SK-N-SH (cell line): ENCODE measurements at regions not wholly inside any gene's neighbourhood (a gene's known extent, or its start where the extent isn't known, plus 50 kb on each side); places are given as distances from the start of the nearest gene placed in this dataset.

Experiments used
- CTCF ChIA-PET: fragments of 300-600, 350-600 bp; formaldehyde crosslinking; extraction: SDS; loops from one replicate; lab custom pipeline; 2021; lab: Yijun Ruan, JAX
- POLR2A ChIA-PET: fragments of 350-600 bp; sonication (Branson Sonifier 250); formaldehyde crosslinking; extraction: SDS; loops from one replicate; lab custom pipeline; 2020; ENCODE audit warnings: antibody characterized with exemption, inconsistent platforms; lab: Yijun Ruan, JAX
- DNase-seq: peaks from one replicate; pipeline ENCODE4 v3.0.0; 2012
- H2AFZ ChIP-seq: fragments of 200-600 bp; sonication (generic); 2 replicates; pipeline ENCODE4 v1.8.1; 2016; ENCODE audit warnings: antibody characterized with exemption, mild to moderate bottlenecking, low read depth
- H3F3A ChIP-seq: fragments of 200-600 bp; sonication (generic); replicated peaks from 2 replicates; pipeline ENCODE3; 2016; ENCODE audit warnings: antibody characterized with exemption, mild to moderate bottlenecking; ENCODE audit not compliant: insufficient read depth
- H3K27ac ChIP-seq, 2 experiments: fragments of 200-500 bp in 1 of 2; fragments of 200-600 bp in 1 of 2; sonication (Bioruptor generic) in 1 of 2; sonication (generic), shearing (Covaris generic) in 1 of 2; 2 replicates each; pipeline versions ENCODE4 v1.5.1 to v1.6.1; 2014 to 2016; ENCODE audit warnings: low read depth in 2 of 2, inconsistent platforms in 1 of 2, low read length in 1 of 2, mild to moderate bottlenecking in 1 of 2, mixed read lengths in 1 of 2
- H3K27me3 ChIP-seq: fragments of 200-600 bp; sonication (generic), shearing (Covaris generic); 2 replicates; pipeline ENCODE4 v1.6.1; 2016; ENCODE audit warnings: mixed run types; ENCODE audit not compliant: insufficient read depth
- H3K36me3 ChIP-seq, 2 experiments: fragments of 200-500 bp in 1 of 2; fragments of 200-600 bp in 1 of 2; sonication (Bioruptor generic) in 1 of 2; sonication (generic) in 1 of 2; replicated peaks in 1 of 2; 2 replicates each; pipeline versions ENCODE3 to v1.5.1; 2014 to 2016; ENCODE audit warnings: low read length in 1 of 2, mild to moderate bottlenecking in 1 of 2; ENCODE audit not compliant: insufficient read depth in 2 of 2, control insufficient read depth in 1 of 2
- H3K4me1 ChIP-seq, 2 experiments: fragments of 200-500 bp in 1 of 2; fragments of 200-600 bp in 1 of 2; sonication (Bioruptor generic) in 1 of 2; sonication (generic), shearing (Covaris generic) in 1 of 2; 2 replicates each; pipeline versions ENCODE4 v1.5.1 to v1.6.1; 2014 to 2016; ENCODE audit warnings: low read depth in 1 of 2, low read length in 1 of 2, mixed run types in 1 of 2; ENCODE audit not compliant: insufficient read depth in 2 of 2, control insufficient read depth in 1 of 2
- H3K4me2 ChIP-seq: fragments of 200-600 bp; sonication (generic), shearing (Covaris generic); 2 replicates; pipeline ENCODE4 v1.6.1; 2017; ENCODE audit warnings: mixed run types
- H3K4me3 ChIP-seq, 2 experiments: fragments of 200-500 bp in 1 of 2; fragments of 200-600 bp in 1 of 2; sonication (Bioruptor generic) in 1 of 2; sonication (generic), shearing (Covaris generic) in 1 of 2; 2 replicates each; pipeline versions ENCODE4 v1.5.1 to v1.8.1; 2014 to 2016; ENCODE audit warnings: low read depth in 2 of 2, inconsistent platforms in 1 of 2, low read length in 1 of 2, mild to moderate bottlenecking in 1 of 2, mixed read lengths in 1 of 2, moderate library complexity in 1 of 2
- H3K79me2 ChIP-seq: fragments of 200-600 bp; sonication (generic); 2 replicates; pipeline ENCODE4 v1.8.1; 2017; ENCODE audit warnings: mild to moderate bottlenecking; ENCODE audit not compliant: insufficient read depth
- H3K9ac ChIP-seq: fragments of 200-600 bp; sonication (generic); 2 replicates; pipeline ENCODE4 v1.6.1; 2017; ENCODE audit warnings: mixed run types
- H3K9me2 ChIP-seq: fragments of 200-600 bp; sonication (generic); 2 replicates; pipeline ENCODE4 v1.6.1; 2017; ENCODE audit warnings: mixed run types
- H3K9me3 ChIP-seq: fragments of 200-600 bp; sonication (generic); 2 replicates; pipeline ENCODE4 v1.6.1; 2017; ENCODE audit warnings: mixed run types, mild to moderate bottlenecking, moderate library complexity
- H4K20me1 ChIP-seq: fragments of 200-600 bp; sonication (generic); 2 replicates; pipeline ENCODE4 v1.6.1; 2017; ENCODE audit warnings: mild to moderate bottlenecking, mixed run types; ENCODE audit not compliant: insufficient read depth
- CHD2 ChIP-seq: fragments of 150-350 bp; IDR thresholded peaks from 2 replicates; pipeline ENCODE4 v1.6.1; 2018; ENCODE audit warnings: low read length; ENCODE audit not compliant: partially characterized antibody
- CTCF ChIP-seq: fragments of 200-600 bp; sonication (generic); IDR thresholded peaks from 2 replicates; pipeline ENCODE4 v1.6.1; 2017; ENCODE audit warnings: antibody characterized with exemption, mild to moderate bottlenecking, moderate library complexity
- EP300 ChIP-seq, 2 experiments: IDR thresholded peaks; 2 replicates each; pipeline versions ENCODE4 v1.4.0 to v1.6.1; 2012; ENCODE audit warnings: borderline replicate concordance in 1 of 2, low read depth in 1 of 2, low read length in 1 of 2
- FOSL2 ChIP-seq: IDR thresholded peaks from 2 replicates; pipeline ENCODE4 v1.4.0; 2012; ENCODE audit warnings: low read depth, mild to moderate bottlenecking, moderate library complexity, borderline replicate concordance
- MEF2A ChIP-seq: IDR thresholded peaks from 2 replicates; pipeline ENCODE4 v1.4.0; 2012; ENCODE audit warnings: low read depth, borderline replicate concordance
- POLR2AphosphoS5 ChIP-seq: IDR thresholded peaks from 2 replicates; pipeline ENCODE4 v1.6.1; 2012; ENCODE audit warnings: low read depth, low read length
- RCOR1 ChIP-seq: fragments of 150-350 bp; IDR thresholded peaks from 2 replicates; pipeline ENCODE4 v1.6.1; 2017; ENCODE audit warnings: antibody characterized with exemption, low read length
- RXRA ChIP-seq: IDR thresholded peaks from 2 replicates; pipeline ENCODE4 v1.4.0; 2012; ENCODE audit warnings: low read depth, mild to moderate bottlenecking, borderline replicate concordance
- SIN3A ChIP-seq: IDR thresholded peaks from 2 replicates; pipeline ENCODE4 v1.6.1; 2012; ENCODE audit warnings: low read depth, mild to moderate bottlenecking, low read length, moderate library complexity, borderline replicate concordance
- TAF1 ChIP-seq: IDR thresholded peaks from 2 replicates; pipeline ENCODE4 v1.6.1; 2012; ENCODE audit warnings: low read depth, mild to moderate bottlenecking, low read length, moderate library complexity, borderline replicate concordance
- TCF12 ChIP-seq: IDR thresholded peaks from 2 replicates; pipeline ENCODE4 v1.4.0; 2012
- TEAD4 ChIP-seq: IDR thresholded peaks from 2 replicates; pipeline ENCODE4 v1.4.0; 2012; ENCODE audit warnings: mild to moderate bottlenecking, borderline replicate concordance; ENCODE audit not compliant: insufficient read depth
- USF2 ChIP-seq: fragments of 150-350 bp; IDR thresholded peaks from 2 replicates; pipeline ENCODE4 v1.6.1; 2017; ENCODE audit warnings: antibody characterized with exemption, low read length, low read depth, borderline replicate concordance
- WGBS: methylation state at CpG from one replicate; pipeline ENCODE4 v1.1.6; 2017; ENCODE audit warnings: low lambda C conversion rate; 5-methylcytosine and 5-hydroxymethylcytosine counted together
- TF ChIP-seq, protein P1 (sequence below): IDR thresholded peaks from 2 replicates; pipeline ENCODE4; 2012
- TF ChIP-seq, protein P2 (sequence below): IDR thresholded peaks from 2 replicates; pipeline ENCODE4 v1.4.0; 2012; ENCODE audit warnings: low read depth, borderline replicate concordance

GRCh38 chr18:56086176-56086575, 498.2 kb upstream of the TCF4 start:
- Histone ChIP-seq H3K4me1 (peaks cover 15 to 22% of the 10 kb centered on the region in 2 experiments), H3K79me2 (no peaks in the 10 kb centered on the region), H3K9me3 (no peaks in the 10 kb centered on the region), H3F3A (peaks cover 5% of the 10 kb centered on the region), H3K4me3 (no peak overlapping the region), H3K9me2 (no peaks in the 10 kb centered on the region), H3K27me3 (no peaks in the 10 kb centered on the region), H2AFZ (no peak overlapping the region), H3K4me2 (no peak overlapping the region), H3K27ac (no peak overlapping the region), H4K20me1 (no peaks in the 10 kb centered on the region), H3K36me3 (no peaks in the 10 kb centered on the region), H3K9ac (no peak overlapping the region)
- ChIA-PET POLR2A (no interaction called here), CTCF (no interaction called here)
- WGBS = 86% methylated on average over 4 of the region's 4 CpGs
- no peak for DNase-seq
- TF ChIP-seq, protein P1, sequence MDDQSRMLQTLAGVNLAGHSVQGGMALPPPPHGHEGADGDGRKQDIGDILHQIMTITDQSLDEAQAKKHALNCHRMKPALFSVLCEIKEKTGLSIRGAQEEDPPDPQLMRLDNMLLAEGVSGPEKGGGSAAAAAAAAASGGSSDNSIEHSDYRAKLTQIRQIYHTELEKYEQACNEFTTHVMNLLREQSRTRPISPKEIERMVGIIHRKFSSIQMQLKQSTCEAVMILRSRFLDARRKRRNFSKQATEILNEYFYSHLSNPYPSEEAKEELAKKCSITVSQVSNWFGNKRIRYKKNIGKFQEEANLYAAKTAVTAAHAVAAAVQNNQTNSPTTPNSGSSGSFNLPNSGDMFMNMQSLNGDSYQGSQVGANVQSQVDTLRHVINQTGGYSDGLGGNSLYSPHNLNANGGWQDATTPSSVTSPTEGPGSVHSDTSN = no peak
- TF ChIP-seq POLR2AphosphoS5 (no peak), TAF1 (no peak), EP300 (IDR thresholded peaks at IDR 0.05; ENCODE audit: borderline replicate concordance in 1 of 2, low read depth in 1 of 2, low read length in 1 of 2) (no peak), FOSL2 (no peak), TCF12 (no peak)

GRCh38 chr18:56085551-56085950, 497.6 kb upstream of the TCF4 start:
- H3K9ac ChIP-seq = no peak overlapping the region
- no peak overlapping the region for H3K4me3 ChIP-seq
- peaks cover 5% of the 10 kb centered on the region for H3F3A ChIP-seq
- no peaks in the 10 kb centered on the region for H3K9me2 ChIP-seq
- no peak overlapping the region for H2AFZ ChIP-seq
- POLR2A ChIA-PET = no interaction called here
- H4K20me1 ChIP-seq = no peaks in the 10 kb centered on the region
- H3K79me2 ChIP-seq = no peaks in the 10 kb centered on the region
- no peak overlapping the region for H3K4me2 ChIP-seq
- no peaks in the 10 kb centered on the region for H3K27me3 ChIP-seq
- no peaks in the 10 kb centered on the region for H3K36me3 ChIP-seq
- no peaks in the 10 kb centered on the region for H3K9me3 ChIP-seq
- no peak for TF ChIP-seq SIN3A
- no peak for TF ChIP-seq RXRA
- TF ChIP-seq, protein P2, sequence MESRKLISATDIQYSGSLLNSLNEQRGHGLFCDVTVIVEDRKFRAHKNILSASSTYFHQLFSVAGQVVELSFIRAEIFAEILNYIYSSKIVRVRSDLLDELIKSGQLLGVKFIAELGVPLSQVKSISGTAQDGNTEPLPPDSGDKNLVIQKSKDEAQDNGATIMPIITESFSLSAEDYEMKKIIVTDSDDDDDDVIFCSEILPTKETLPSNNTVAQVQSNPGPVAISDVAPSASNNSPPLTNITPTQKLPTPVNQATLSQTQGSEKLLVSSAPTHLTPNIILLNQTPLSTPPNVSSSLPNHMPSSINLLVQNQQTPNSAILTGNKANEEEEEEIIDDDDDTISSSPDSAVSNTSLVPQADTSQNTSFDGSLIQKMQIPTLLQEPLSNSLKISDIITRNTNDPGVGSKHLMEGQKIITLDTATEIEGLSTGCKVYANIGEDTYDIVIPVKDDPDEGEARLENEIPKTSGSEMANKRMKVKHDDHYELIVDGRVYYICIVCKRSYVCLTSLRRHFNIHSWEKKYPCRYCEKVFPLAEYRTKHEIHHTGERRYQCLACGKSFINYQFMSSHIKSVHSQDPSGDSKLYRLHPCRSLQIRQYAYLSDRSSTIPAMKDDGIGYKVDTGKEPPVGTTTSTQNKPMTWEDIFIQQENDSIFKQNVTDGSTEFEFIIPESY = no peak
- no peak for TF ChIP-seq RCOR1
- TF ChIP-seq USF2 = no peak
- no peak for TF ChIP-seq CTCF
- TF ChIP-seq CHD2 = no peak
- TF ChIP-seq TEAD4 = no peak
- no peak for TF ChIP-seq POLR2AphosphoS5
- TF ChIP-seq MEF2A = no peak
- TF ChIP-seq, all 33 proteins: peak for 0
- 58% methylated on average over 5 of the region's 5 CpGs for whole genome bisulfite sequencing
- H3K4me1 ChIP-seq = peaks cover 15 to 22% of the 10 kb centered on the region in 2 experiments
- DNase-seq = no peak
- CTCF ChIA-PET = no interaction called here
- no peak overlapping the region for H3K27ac ChIP-seq
